ENCODE measurements at regions not wholly inside any gene's neighbourhood (a gene's known extent, or its start where the extent isn't known, plus 50 kb on each side); places are given as distances from the start of the nearest gene placed in this dataset.

DNA sequence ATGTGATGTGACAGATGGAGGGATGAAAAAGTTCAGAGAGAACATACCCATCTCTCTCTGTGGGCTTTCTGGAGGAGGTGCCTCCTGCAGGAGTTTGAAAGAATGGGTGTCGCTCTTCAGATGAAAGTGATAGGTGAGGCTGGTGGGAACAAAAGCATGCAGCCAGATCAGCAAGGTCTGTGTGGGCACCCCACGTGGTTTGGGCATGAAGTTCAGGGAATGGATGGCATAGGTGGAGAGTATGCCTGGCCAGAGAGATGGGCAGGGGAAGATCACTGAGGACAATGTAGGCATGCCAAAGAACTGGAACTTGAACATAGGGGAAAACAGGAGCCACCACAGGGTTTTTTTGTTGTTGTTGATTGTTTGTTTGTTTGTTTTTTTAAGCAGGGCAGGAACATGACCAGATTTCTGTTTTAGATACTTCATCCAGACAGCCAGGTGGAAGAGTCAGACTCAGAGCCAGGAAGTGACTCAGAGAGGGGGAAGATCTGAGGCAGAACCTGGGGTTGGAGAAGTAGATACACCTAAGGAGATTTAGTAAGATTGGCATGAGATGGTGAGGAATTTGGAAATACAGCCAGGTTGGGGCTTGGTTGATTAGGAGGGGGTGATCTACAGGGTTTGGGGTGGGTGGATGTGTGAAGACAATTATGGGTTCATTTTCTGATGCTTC is 64.8 kb upstream of the CLSTN2 start:
- no peak for DNase-seq (ENCODE audit: low spot score)

DNA sequence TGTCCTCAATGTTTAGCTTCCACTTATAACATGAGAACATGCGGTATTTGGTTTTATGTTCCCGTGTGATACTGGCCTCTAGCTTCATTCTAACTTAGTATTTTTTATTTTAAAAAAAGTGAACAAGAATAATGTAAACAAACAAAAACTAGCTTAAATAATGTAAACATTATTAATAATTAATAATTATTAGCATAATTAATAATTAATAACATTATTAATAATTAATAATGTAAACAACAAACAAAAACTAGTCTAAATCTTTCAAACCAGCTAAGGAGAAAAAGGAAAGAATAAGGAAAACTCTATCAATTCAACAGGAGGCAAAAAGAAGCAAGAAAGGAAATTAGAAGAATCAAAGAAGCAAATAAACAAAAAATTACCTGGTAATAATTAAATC is 66.2 kb upstream of the CLSTN2 start:
- DNase-seq (ENCODE audit: low spot score) = no peak

DNA sequence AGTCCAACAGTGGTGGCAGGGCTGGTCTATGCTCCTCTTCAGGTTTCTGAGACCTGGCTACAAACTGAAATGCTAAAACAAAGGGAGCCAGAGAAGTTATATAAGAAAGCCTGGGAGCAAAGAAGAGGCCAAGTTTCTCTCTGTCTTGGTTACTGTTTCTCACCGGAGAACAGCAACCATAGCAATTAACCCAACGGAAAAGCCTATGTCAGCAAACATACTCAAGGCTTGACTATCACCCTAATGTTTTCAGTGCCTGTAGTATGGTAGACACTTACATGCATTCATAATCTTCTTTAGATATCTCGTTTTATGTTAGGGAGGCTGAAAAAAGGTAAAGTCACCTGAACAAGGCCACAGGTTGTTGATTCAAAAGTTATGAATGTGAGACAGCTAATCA is 86.3 kb upstream of the CLSTN2 start:
- no peak for DNase-seq (ENCODE audit: low spot score)

DNA sequence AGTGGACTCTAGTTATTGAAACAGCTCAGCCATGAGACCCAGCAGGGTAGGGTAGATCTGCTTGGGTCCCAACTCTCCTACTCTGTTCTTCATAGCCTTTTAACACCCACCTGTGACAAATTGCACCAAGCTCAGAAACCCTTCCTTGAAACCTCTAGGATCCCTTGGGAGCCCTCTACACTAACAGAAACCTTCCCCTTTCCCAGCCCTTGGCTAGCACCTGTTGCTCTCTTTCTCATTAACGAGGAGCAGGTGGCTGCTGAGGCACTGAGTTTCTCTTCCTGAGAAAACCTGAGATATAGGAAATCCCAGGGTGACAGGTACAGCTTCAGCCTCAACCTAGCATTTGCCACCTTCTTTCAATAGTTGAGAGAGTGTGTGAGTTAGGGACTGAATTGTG is 88.3 kb upstream of the CLSTN2 start:
- DNase-seq (ENCODE audit: low spot score) = no peak

DNA sequence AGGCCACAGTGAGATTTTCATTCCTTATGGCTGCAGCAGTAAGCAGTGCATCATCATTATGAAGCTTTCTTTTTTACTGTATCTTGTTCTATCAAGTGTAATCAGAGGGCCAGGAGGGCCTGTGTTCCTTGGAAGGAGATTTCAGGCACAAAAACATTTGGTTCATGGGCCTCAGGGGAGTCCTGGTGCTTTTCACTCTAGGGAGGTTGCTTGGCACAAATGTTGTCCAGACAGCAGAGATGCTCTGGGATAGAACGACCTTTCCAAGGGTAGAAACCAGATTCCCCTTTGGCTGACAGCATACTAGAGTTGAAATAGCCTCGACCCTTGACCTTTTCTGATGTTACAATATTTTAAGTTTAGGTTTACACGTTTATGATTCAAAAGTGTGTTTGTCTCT is 95.3 kb upstream of the CLSTN2 start:
- no peak for DNase-seq (ENCODE audit: low spot score)

DNA sequence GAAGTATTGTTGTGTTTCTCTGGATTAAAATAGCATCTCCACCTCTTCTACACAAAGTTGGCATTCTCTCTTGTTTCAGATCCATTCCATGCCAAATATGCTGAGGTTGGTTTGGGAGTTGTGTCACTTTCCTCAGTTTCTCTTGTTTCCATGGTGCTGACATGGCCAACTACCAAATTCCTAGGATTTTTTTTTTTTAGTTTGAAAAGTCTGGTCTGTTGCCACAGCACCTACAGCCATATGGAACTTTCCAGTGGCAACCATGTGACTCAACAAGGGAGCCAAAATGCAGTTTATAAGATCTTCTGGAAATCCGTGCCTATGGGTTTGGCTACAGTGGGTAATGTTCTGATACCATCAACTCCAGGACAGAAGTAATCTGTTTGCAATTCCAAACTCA is 96.0 kb upstream of the CLSTN2 start:
- DNase-seq (ENCODE audit: low spot score) = no peak

DNA sequence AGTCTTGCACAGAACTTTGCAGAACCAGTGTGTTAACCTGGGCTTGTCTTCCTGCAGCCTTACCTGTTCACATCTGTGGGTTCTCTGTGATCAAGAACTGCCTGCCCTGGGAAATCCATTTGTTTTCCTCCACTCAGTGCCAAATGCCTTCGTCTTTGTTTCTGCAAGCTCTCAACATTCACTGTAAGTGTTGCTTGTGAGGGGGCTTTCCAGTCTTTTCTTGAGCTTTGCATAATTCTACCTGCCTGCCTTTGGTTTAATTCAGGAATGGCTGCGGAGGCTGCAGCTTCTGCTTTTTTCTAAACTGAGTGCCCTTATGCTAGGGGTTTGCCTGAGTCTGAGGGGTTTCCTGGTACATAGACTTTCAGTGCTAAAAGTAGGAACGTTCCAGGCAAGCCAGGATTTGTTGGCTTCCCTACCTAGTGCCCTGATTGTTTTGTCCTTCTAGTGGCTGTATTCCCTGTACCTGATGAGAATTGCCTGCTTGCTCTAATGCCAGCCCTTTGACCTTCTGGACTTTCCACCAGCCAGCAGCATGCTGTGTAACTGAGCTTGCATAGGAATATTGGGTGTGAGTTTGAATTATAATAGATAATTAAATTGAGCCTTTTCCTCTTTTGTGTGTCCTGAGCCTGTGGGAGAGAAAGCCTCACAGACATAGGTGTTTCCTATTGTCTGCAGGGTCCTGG is 96.6 kb upstream of the CLSTN2 start:
- no peak for DNase-seq (ENCODE audit: low spot score)

DNA sequence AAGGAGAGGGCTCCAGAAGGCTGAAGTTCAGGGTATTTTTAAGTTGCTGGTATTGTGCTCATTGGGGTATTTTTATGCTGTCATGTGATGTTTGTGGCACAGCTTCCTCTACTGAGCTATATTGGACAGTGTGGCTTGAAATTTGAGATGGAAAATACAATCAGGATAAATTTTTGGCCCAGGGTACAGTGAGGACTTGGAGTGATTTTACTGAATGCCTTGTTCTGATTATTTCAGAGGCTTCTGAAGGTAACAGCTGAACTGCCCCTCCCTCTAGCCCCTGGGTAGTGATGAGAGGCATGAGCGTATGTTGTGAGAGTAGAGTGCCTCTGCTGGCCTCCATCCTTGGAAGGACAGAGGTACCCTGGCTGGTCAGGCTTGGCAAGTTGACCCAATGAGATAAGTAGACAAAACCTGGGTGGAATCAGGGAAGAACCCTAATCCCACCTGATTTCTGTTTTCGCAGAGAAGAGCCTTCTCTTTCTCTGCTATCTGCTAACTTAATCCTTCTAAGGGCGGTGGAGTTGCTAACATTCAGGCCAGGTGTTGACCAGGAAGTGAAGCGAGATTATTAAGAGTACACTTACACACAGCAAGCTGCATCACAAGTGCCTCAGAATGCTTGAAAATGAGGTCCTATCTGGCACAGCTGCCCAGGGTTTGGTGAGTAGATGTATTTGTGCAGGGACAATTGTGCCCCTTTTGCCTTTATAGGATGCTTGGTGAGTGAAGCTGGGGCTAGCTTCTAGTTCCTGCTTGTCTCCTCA is 98.1 kb upstream of the CLSTN2 start:
- no peak for DNase-seq (ENCODE audit: low spot score)

DNA sequence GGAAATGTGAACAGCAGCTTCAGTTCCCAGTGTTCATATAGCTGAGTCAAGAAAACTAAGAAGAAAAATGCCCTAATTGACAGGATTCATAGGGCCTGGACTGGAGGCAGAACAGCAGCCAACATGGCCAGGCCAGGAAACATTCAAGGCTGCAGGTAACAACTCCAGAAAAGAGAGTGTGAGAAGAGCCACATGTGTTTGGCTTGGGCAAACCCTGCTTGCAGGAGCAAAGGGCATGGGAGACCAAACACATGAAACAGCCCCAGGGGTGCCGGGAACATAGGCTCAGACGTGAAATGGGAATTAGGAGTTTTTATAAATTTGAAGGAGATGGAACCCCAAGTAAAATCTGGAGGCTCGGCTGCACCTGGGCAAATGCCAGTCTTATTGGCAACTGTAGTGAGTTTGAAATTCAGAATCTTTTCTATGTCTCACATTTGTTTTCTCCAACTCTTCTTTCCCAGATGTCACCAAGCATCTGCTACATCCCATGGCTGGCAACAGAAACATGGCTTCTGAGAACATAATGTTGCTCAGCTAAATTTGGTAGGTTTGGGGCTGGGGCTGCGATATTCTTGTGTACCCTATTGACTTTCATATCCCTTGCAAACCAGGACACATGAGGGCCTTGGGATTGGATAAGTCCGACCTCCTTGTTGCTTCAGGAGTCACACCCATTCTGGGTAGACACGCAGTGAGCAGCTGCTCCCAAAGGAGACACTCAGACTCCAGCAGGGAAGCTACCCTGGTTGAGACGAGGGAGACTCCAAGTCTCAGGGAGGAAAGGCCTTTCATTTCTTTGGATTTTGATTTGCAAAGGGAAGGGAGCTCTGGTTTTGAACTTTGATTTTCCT is 98.9 kb upstream of the CLSTN2 start:
- no peak for DNase-seq (ENCODE audit: low spot score)

DNA sequence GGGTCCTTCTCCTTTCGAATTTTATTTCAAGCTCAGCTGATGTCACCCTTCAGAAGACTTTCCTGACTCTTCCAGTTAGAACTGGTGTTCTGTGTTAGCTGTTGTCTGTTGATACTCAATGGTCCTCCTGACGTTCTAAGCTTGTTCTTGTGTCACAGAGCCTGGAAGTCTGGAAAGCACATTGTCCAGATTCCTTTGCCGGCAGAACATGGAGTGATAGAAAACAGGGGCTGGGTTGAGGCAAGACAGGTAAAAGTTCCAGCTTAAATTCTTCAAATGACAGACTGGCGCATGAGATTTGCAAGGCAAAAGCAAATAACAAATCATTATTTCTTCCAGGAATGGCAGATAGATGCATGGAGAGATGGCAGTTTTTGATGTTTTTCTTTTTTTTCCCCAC is 102.0 kb upstream of the CLSTN2 start:
- DNase-seq (ENCODE audit: low spot score) = peak; percentile 6

DNA sequence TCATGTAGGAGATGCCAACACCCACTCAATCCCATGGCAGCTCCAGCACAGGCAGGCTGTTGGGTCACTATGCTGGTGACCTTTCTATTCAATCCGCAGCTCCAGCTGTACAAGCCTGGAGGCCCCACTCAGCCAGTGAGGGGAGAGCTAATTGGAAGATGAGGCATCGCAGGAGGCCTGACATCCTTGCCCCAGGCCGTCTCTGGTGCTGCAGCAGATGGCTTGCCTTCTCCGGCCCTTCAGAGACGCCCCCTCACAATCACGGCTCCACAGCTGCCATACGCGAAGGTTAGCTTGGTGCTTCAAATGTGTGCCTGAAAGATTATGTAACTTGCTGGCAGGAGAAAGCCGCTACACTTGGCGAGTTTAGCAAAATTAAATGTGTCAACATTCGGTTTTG is 104.2 kb upstream of the CLSTN2 start:
- no peak for DNase-seq (ENCODE audit: low spot score)

DNA sequence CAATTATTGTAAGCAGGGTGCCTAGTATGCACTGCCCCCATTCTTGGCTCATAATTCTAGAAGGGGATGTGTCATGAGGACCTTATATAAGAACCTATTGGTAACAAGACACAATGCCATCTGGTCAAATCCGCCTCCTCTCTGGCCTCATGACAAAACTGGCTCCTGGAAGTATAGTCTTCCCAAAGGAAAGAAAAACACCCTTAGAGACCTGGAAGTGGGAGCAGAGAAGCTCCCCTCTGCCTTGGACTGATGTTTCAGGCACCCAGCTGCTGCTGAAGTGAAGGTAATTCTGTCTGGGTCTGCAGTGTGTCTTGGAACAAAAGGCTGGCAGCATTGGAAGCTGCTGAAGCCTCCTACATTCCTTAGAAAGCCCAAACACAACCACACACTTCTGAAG is 107.2 kb upstream of the CLSTN2 start:
- no peak for DNase-seq (ENCODE audit: low spot score)

DNA sequence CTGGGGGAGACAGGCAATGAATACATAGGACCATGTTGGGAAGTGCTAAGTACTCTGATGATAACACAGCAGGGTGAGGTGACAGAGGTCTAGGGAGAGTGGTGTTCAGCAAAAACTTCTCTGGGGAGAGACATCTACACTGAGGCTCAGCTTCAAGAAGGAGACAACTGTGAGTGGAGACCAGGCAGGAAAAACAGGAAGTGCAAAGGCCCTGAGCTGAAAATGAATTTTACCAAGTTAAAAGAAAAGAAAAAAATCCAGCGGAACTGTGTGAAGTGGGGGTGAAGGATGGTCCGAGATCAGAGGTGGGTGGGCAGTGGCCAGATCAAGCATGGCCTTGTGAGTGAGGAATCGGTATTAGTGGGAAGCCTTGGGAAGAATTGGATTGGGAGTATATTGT is 110.1 kb upstream of the CLSTN2 start:
- DNase-seq (ENCODE audit: low spot score) = no peak

DNA sequence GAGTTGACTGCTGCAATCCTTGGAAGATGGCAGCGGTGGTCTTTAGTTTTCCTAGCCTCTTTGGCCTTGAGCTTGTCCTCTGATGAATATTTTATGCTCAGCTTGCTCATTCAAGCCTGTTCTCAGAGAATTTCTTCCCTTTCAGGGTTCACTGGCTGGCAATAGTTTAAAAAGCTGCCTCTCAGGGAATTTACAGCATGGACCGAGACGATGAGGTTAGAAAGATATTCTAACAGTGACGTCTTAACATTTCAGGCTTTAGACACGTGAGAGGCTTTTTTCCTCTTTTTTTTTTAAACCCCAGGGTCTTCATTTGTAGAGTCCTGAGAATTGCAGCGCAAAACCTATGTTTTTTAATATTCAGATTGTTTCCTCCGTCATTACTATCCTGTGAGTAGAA is 120.3 kb upstream of the CLSTN2 start:
- no peak for DNase-seq (ENCODE audit: low spot score)

DNA sequence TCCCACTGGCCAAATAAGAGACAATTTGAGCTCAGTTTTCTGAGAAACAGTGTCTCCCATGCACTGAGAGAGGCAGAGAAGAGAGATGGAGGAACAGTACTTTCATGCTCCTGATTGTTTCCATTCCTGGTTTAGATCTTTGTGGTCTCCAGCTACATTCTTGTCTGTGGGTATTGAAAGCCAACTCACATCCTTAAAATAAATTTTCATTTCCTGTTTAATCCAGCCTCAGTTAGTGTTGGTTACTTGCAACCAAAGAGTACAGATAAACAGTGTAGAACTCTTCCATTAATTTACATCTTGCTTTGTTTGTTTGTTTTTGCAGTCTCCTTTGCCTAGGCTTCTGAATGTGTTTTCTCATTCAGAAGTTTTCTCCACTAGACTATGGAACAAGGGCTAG is 123.7 kb upstream of the CLSTN2 start:
- DNase-seq (ENCODE audit: low spot score) = no peak

DNA sequence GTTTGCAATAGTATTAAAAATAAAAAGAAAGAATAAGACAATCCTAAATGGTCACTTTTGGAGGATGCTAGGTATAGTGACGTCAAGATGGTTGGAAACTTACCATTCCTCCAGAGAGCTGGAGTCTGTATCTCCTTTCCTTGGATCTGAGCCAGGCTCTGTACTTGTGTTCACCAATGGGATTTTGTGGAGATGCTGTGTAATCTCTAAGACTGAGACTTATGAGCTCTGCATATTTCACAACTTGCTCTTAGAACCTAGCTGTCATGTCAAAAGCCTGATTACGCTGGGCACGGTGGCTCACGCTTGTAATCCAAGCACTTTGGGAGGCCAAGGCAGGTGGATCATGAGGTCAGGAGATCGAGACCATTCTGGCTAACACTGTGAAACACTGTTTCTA is 126.8 kb upstream of the CLSTN2 start:
- no peak for DNase-seq (ENCODE audit: low spot score)

DNA sequence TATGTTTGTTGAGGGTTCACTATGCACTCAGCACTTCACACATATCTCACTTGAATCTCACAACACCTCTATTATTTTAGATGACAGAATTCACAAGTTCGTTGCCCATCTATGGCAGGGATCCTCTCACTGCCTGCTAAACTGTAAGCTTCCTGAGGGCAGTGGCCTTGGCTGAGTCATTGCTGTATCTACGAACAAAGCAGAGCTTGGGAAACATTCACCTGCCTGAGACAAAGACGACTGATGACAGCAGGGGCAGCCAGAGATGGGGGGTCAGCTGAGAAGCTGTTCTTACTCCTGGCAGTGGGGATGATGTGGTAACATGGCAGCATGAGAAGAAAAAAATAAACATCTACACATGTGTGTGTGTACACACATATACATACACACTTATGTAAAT is 125.5 kb upstream of the NMNAT3 start:
- DNase-seq (ENCODE audit: low spot score) = no peak

DNA sequence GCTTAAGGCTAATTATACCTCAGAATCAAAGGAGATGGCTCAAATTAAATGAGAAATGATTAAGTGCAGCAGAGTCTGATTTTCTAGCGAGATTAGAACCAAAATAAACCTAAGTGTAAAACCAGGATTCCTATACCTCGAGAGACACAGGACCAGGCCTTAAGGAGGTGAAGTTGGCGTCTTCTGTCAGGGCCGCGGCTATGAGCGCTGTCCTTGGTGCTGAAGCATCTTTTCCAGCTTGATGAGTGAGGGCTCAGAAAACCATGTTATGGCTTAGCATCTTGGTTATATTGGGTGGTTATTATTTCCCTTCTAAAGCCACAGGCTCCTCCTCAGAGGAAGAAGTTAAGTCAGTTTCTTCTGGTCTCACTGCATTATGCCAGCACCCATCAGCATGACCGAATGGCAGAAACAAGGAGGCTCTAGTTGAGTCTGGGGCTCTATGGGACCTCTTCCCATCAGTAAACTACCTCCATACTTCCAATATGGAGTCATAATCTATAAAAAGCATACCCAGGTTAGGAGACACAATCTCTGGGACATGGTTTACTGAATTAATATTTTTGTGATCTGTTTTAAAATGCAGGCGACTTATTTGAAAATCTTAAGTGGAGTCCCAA is 120.1 kb upstream of the NMNAT3 start:
- peak; percentile 59 for DNase-seq (ENCODE audit: low spot score)

DNA sequence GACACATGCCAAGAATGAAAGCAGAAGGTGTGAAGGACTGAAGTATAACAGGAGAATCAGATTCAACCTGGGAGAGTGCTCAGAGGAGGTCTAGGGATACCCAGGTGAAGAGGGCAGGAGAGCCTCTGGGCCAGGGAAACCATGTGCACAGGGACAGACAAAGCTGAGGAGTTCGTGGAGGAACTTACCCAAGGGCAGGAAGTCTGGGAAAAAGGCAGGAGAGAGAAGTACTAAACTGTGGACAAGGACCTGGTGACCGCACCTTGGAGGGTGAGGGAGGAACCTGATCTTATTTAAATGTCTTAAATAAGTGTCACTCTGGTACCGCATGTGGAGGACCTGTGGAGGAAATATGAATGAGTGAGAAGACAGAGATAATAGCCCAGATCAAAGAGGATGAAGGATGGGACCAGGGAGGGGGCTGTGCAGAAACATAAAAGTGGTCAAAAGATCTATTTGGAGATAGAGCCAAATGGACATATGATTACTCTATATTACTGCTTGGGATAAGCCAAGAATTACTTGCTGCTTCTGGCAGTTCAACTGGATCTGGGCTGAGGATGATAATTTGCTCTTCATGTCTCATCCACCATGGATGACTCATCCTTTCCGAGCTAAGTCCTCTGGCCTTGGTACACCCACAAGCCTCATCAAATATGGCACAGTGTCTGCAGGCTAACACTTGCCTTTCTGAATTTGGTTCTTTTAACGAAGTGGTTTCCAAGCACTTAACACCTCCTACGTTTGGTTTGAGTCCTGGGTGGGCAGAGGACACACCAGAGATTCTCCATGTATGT is 116.9 kb upstream of the NMNAT3 start:
- DNase-seq (ENCODE audit: low spot score) = no peak

DNA sequence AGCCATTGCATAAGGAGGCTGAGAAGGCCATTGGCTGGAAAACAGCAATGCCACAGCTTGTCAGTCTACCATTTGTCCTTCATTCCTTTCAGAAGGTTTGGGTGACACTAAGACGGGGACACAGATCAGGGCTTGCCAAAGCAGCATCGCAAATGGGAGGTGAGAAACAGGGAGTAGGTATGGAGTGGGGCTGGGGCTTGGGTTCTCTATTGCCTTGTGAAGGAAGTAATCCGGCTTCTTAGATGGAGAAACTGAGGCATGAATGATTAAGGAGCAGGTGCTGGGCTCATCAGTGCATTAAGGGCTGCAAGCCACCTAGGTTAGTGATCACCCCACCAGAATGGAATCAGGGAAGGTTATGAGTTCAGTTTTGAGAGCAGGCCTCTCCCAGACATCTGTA is 115.6 kb upstream of the NMNAT3 start:
- no peak for DNase-seq (ENCODE audit: low spot score)

DNA sequence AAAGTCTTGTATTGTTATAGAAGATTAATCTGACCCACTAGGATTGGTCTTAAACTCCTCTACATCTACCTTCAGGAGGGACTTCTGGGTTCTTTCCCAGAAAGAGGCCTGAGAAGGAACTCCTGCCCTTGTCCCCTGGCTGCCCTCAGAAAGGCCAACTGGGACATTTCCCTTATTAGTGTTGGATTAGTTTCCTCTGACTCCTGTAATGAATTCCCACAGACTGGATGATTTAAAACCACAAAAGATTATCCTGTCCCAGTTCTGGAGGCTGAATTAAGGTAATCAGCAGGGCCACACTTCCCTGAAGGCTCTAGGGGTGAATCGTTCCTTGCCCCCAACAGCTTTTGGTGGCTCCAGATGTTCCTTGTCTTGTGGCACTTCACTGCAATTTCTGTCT is 102.8 kb upstream of the NMNAT3 start:
- no peak for DNase-seq (ENCODE audit: low spot score)

Measured in umbilical cord (tissue), 1 donor.